GM21515 (cell line): ENCODE measurements at regions not wholly inside any gene's neighbourhood (a gene's known extent, or its start where the extent isn't known, plus 50 kb on each side); places are given as distances from the start of the nearest gene placed in this dataset.

Source experiments
- ATAC-seq: cut with Tn5 transposase; IDR thresholded peaks from one replicate; pipeline ENCODE4 v1.9.1; 2021; ENCODE audit not compliant: unreplicated experiment

GRCh38 chr20:42020316-42020715, 402.1 kb upstream of the CHD6 start:
- no peak for ATAC-seq

- no peak for ATAC-seq
These were observed 400.8 kb upstream of the CHD6 start for GRCh38 chr20:42018979-42019378.

- ATAC-seq = no peak
These were observed 391.9 kb upstream of the CHD6 start for GRCh38 chr20:42010090-42010489.

- ATAC-seq = no peak
These were observed 389.1 kb upstream of the CHD6 start for GRCh38 chr20:42007251-42007650.

GRCh38 chr20:42005211-42005610, 387.0 kb upstream of the CHD6 start:
- no peak for ATAC-seq

GRCh38 chr20:42003380-42003779, 385.2 kb upstream of the CHD6 start:
- ATAC-seq = no peak

- ATAC-seq = no peak
These were observed 380.6 kb upstream of the CHD6 start for GRCh38 chr20:41998539-41999341.

GRCh38 chr20:41996951-41997350, 378.8 kb upstream of the CHD6 start:
- no peak for ATAC-seq

- no peak for ATAC-seq
These were observed 374.3 kb upstream of the CHD6 start for GRCh38 chr20:41992481-41992880.

- no peak for ATAC-seq
These were observed 373.2 kb upstream of the CHD6 start for GRCh38 chr20:41991412-41991811.

- ATAC-seq = no peak
These were observed 371.9 kb upstream of the CHD6 start for GRCh38 chr20:41989935-41990635.

GRCh38 chr20:41989039-41989679, 371.0 kb upstream of the CHD6 start:
- no peak for ATAC-seq

- ATAC-seq = peak; percentile 56
These were observed 365.9 kb upstream of the CHD6 start for GRCh38 chr20:41984031-41984430.

GRCh38 chr20:41983159-41983558, 365.0 kb upstream of the CHD6 start:
- no peak for ATAC-seq

- ATAC-seq = no peak
These were observed 363.6 kb upstream of the CHD6 start for GRCh38 chr20:41981746-41982145.

- no peak for ATAC-seq
These were observed 360.7 kb upstream of the CHD6 start for GRCh38 chr20:41978875-41979274.

- ATAC-seq = no peak
These were observed 360.1 kb upstream of the CHD6 start for GRCh38 chr20:41978246-41978790.

GRCh38 chr20:41969656-41970055, 351.5 kb upstream of the CHD6 start:
- ATAC-seq = no peak

GRCh38 chr20:41960166-41960565, 342.0 kb upstream of the CHD6 start:
- ATAC-seq = no peak

GRCh38 chr20:41958391-41958790, 340.2 kb upstream of the CHD6 start:
- no peak for ATAC-seq

- ATAC-seq = no peak
These were observed 338.3 kb upstream of the CHD6 start for GRCh38 chr20:41956338-41957074.
